ENCODE measurements at regions not wholly inside any gene's neighbourhood (a gene's known extent, or its start where the extent isn't known, plus 50 kb on each side); places are given as distances from the start of the nearest gene placed in this dataset.
"Not testable (repeated sequence)": the region's sequence is repeated elsewhere in the genome, so short reads cannot be mapped to it uniquely, and the experiment has no call there.

DNA sequence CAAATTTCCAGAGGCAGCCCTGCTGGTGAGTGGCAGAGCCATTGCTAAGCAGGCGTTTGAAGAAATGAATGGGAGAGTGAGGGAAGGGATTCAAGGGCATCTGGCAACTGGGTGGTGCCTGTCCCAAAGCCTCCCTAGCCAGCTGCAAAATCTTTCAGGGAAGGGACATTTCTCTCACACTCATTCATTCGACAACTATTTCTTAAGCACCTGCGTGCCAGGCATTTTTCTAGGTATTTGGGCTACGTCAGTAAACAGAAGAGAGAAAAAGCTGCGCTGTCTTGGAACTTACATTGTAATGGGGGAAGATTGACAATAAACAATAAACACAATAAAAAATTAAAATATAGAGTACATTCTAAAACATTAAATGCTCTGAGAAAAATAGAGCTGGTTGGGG is 301.9 kb upstream of the USP24 start:
- no peaks in the 10 kb centered on the region for H3K4me1 ChIP-seq (ENCODE audit: insufficient read depth, low read length, poor library complexity, severe bottlenecking)
- CTCF ChIA-PET (ENCODE audit: unreplicated experiment), result no interaction called here
- H3K79me2 ChIP-seq (ENCODE audit: insufficient read depth, low read depth, low read length), result no peaks in the 10 kb centered on the region
- DNase-seq (ENCODE audit: low spot score), result no peak
- BruUV-seq (replicated peaks), result no TSS peak
- no peak overlapping the region for H2AFZ ChIP-seq (ENCODE audit: low read length)
- H3K9me2 ChIP-seq (ENCODE audit: insufficient read depth, low read length), result no peaks in the 10 kb centered on the region
- no peaks in the 10 kb centered on the region for H3K9me3 ChIP-seq (ENCODE audit: low read length)
- H3K4me3 ChIP-seq (ENCODE audit: low read depth, low read length, poor library complexity, severe bottlenecking), result no peak overlapping the region
- no peaks in the 10 kb centered on the region for H3K36me3 ChIP-seq (ENCODE audit: insufficient read depth, low read length)
- no peak overlapping the region for H3K27ac ChIP-seq (ENCODE audit: low read depth, low read length, poor library complexity, severe bottlenecking)
- H3K4me2 ChIP-seq (ENCODE audit: low read length), result no peak overlapping the region
- no peak for TF ChIP-seq EZH2phosphoT487 (IDR thresholded peaks at IDR 0.05; ENCODE audit: borderline replicate concordance, low read depth, low read length)
- TF ChIP-seq, protein P1, sequence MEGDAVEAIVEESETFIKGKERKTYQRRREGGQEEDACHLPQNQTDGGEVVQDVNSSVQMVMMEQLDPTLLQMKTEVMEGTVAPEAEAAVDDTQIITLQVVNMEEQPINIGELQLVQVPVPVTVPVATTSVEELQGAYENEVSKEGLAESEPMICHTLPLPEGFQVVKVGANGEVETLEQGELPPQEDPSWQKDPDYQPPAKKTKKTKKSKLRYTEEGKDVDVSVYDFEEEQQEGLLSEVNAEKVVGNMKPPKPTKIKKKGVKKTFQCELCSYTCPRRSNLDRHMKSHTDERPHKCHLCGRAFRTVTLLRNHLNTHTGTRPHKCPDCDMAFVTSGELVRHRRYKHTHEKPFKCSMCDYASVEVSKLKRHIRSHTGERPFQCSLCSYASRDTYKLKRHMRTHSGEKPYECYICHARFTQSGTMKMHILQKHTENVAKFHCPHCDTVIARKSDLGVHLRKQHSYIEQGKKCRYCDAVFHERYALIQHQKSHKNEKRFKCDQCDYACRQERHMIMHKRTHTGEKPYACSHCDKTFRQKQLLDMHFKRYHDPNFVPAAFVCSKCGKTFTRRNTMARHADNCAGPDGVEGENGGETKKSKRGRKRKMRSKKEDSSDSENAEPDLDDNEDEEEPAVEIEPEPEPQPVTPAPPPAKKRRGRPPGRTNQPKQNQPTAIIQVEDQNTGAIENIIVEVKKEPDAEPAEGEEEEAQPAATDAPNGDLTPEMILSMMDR (conservative IDR thresholded peaks at IDR 0.05; ENCODE audit: low read length), result no peak
- intact Hi-C loops (cut with micrococcal nuclease; ENCODE audit: unreplicated experiment), result no loop called here
- H4K20me1 ChIP-seq (ENCODE audit: insufficient read depth, low read length), result no peaks in the 10 kb centered on the region
- POLR2A ChIA-PET, result no interaction called here

DNA sequence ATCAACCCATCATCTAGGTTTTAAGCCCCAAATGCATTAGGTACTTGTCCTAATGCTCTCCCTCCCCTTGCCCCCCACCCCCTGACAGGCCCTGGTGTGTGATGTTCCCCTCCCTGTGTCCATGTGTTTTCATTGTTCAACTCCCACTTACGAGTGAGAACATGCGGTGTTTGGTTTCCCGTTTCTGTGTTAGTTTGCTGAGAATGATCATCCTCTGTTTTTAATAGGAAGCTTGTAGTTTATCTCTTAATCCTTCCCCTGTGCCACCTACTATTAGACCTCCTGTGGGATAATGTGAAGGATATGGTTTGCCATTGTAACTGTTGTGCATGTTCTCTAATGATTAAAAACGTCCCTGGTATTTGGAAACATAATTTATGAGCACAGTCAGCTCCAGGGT is 299.4 kb upstream of the USP24 start:
- H3K36me3 ChIP-seq (ENCODE audit: insufficient read depth, low read length); CTCF ChIA-PET (ENCODE audit: unreplicated experiment); H3K79me2 ChIP-seq (ENCODE audit: insufficient read depth, low read depth, low read length); H2AFZ ChIP-seq (ENCODE audit: low read length); H3K4me3 ChIP-seq (ENCODE audit: low read depth, low read length, poor library complexity, severe bottlenecking); BruUV-seq (replicated peaks); H3K4me1 ChIP-seq (ENCODE audit: insufficient read depth, low read length, poor library complexity, severe bottlenecking); H4K20me1 ChIP-seq (ENCODE audit: insufficient read depth, low read length); H3K9me3 ChIP-seq (ENCODE audit: low read length); H3K9me2 ChIP-seq (ENCODE audit: insufficient read depth, low read length); H3K27ac ChIP-seq (ENCODE audit: low read depth, low read length, poor library complexity, severe bottlenecking); DNase-seq (ENCODE audit: low spot score); H3K4me2 ChIP-seq (ENCODE audit: low read length); intact Hi-C loops (cut with micrococcal nuclease; ENCODE audit: unreplicated experiment): not testable (repeated sequence)
- POLR2A ChIA-PET, result interaction anchor here (0.7 kb wide), 1 partner anchor 25 kb away, joined by 3 read pairs; no protein-coding TSS in a partner anchor

DNA sequence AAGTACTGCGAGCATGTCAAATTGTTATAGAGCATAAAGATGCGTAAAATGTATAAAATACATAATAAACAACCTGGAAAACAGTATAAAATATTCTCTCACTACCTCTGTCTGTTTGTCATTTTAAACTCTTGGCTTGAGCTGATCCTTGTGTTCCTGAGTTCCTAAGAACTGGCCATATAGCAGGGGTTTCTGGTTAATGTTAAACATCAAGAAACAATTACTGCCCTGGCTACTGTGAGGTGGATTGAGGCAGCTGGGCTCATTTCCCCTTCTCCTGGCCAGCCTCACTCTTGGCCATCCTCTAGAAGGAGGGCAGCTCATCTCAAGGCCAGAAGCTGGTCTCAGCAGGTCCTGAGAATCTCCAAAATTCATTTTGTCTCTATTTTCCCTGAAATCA is 297.3 kb upstream of the USP24 start:
- Histone ChIP-seq H2AFZ (ENCODE audit: low read length) (no peak overlapping the region), H3K9me3 (ENCODE audit: low read length) (no peaks in the 10 kb centered on the region), H3K4me3 (ENCODE audit: low read depth, low read length, poor library complexity, severe bottlenecking) (no peak overlapping the region), H3K36me3 (ENCODE audit: insufficient read depth, low read length) (no peaks in the 10 kb centered on the region), H3K4me2 (ENCODE audit: low read length) (no peak overlapping the region), H3K4me1 (ENCODE audit: insufficient read depth, low read length, poor library complexity, severe bottlenecking) (no peaks in the 10 kb centered on the region), H3K27ac (ENCODE audit: low read depth, low read length, poor library complexity, severe bottlenecking) (no peak overlapping the region), H4K20me1 (ENCODE audit: insufficient read depth, low read length) (no peaks in the 10 kb centered on the region), H3K79me2 (ENCODE audit: insufficient read depth, low read depth, low read length) (no peaks in the 10 kb centered on the region), H3K9me2 (ENCODE audit: insufficient read depth, low read length) (no peaks in the 10 kb centered on the region)
- POLR2A ChIA-PET, result interaction anchor here (1.4 kb wide), 1 partner anchor 9 kb away, joined by 3 read pairs; no protein-coding TSS in a partner anchor
- DNase-seq (ENCODE audit: low spot score), result no peak
- CTCF ChIA-PET (ENCODE audit: unreplicated experiment), result no interaction called here
- intact Hi-C loops (cut with micrococcal nuclease; ENCODE audit: unreplicated experiment), result no loop called here
- TF ChIP-seq EZH2phosphoT487 (IDR thresholded peaks at IDR 0.05; ENCODE audit: borderline replicate concordance, low read depth, low read length), result no peak
- TF ChIP-seq, protein P1 (conservative IDR thresholded peaks at IDR 0.05; ENCODE audit: low read length), result no peak
- BruUV-seq (replicated peaks), result no TSS peak
